NCI-H2081 treated with DMSO at 0.1 percent for 48 hours (cell line): ENCODE measurements at regions not wholly inside any gene's neighbourhood (a gene's known extent, or its start where the extent isn't known, plus 50 kb on each side); places are given as distances from the start of the nearest gene placed in this dataset.

Source experiments
- DNase-seq: peaks from one replicate; lab custom pipeline; 2025; lab: John Stamatoyannopoulos, UW

DNA sequence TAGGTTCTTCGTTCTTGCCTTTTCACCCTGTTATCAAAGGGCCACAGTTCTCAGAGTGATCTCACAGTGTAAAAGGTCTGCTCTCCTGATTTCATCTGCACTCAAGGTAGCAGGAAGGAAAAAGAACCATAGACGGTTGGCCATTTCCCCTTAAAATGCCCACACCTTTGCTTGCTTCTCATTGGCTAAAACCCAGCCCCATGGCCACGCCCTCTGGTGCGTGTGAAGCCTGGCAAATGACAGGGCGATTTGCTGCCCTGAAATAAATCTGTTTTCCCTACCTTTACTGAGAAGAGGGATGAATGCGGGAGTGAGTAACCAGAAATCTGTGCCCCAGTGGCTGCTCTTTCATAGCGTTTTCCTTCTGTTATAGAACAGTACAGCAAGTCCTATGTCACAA, 269.3 kb downstream of the POU4F1 start:
- DNase-seq = no peak

DNA sequence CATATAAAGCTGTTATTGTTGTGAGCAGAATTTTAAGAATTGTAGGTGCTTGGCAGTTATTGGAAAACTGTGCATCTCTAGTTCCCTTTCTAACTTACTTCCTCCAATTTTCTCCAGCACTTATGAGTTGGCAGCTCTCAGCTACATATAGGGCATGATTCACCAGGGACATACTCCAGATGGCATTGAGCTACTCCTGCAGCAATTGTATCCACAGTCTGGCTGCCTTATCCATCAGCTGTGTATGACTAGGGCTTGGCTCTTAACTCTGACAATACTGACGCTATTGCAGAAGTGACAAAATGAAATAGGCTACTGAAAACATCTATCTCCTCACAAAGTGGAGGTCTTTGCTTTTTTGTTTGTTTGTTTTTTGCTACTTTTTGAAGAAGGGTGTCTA, 276.7 kb downstream of the POU4F1 start:
- DNase-seq = no peak

DNA sequence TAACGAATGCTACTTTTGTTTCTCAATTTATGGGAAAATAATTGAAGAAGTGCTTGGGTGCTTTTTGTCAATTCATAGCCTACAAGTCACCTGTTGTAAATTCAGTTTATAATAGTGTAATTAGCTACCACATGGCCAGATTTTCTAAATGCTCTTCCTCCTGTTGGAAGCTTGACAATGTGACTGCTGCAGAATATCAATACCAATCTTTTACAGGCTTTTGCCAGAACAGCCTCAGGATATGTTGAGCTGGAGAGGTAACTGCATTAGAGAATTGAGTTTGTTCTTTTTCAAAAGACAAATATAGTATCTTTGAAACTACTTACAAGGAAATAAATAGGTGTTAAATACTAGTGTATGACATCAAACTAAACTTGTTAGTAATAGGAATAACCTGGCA, 277.8 kb downstream of the POU4F1 start:
- DNase-seq = no peak

DNA sequence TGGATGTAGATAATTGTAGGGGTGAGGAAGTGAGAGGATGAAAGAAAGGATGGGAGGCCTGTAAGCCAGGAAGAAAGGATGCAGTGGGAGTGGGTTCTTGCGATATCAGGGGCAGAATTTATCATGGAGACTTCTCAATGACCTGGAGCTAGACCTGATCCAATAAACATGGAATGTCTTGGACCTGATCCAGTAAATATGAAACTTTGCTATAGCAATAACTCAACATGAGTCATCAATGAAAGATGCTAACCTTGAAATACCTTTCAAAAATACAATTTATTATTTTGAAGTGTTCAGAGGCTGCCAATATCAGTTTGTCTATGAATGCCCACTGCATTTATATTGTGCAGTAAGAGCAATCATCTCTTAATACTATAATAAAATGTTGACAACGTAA, 279.5 kb downstream of the POU4F1 start:
- no peak for DNase-seq

DNA sequence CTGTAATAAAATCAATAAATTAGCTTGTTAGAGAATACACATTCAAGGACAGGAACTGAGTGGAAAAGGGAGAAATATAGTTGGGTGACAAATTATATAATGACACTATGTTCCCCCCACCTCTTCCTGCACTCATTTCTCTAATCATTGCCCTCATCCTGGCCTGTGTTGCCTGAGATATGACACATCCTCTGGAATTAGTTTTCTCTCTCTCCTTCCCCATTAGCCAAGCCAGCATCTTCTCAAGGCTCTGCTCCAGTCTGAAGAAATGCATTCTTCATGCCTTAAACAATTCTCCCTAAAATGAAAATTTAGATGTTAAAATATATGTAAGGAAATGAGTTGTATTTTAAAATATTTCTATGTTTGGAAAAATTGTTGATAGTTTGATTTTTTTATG, 280.3 kb downstream of the POU4F1 start:
- no peak for DNase-seq

DNA sequence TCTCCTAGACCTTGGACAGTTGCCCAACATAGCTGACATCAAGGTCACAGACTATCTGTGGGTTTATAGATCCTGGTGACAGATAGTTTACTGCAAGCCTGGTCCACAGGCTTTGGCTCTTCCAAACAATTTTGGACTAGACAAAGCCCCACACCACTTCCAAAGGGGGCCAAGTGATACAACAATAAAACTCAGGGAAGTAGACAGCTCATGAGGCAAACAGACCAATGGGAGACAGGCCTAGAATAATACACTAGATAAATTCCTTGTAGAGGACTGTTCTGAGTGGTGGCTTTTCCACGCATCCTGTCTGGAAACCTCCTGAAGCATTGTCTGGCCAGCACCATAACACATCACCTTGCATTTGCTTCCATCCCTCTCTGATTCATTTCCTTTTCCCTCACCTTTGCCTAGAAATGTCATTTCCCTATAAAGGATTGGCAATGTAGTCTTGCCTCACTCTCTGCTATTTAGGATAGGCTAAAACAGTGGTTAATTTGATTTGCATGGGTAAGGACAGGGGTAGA, 284.2 kb downstream of the POU4F1 start:
- DNase-seq = no peak

DNA sequence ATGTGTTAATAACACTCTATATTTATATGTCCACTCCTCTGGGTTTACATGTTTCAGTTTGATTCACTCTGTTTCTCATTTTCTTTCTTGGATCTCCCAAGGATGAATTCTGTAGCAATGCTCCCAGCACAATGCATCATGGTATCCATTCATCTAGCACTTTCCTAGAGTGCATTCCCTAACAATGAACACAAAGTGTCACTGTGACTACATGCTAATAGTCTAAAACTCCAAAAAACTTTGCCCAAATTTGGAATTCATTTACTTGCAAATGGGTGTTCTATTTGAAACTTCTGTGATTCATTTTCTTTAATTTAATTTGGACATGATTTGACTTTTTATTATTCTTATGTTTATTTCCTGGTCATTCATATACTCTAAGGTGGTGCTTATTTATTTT, 286.3 kb downstream of the POU4F1 start:
- no peak for DNase-seq

DNA sequence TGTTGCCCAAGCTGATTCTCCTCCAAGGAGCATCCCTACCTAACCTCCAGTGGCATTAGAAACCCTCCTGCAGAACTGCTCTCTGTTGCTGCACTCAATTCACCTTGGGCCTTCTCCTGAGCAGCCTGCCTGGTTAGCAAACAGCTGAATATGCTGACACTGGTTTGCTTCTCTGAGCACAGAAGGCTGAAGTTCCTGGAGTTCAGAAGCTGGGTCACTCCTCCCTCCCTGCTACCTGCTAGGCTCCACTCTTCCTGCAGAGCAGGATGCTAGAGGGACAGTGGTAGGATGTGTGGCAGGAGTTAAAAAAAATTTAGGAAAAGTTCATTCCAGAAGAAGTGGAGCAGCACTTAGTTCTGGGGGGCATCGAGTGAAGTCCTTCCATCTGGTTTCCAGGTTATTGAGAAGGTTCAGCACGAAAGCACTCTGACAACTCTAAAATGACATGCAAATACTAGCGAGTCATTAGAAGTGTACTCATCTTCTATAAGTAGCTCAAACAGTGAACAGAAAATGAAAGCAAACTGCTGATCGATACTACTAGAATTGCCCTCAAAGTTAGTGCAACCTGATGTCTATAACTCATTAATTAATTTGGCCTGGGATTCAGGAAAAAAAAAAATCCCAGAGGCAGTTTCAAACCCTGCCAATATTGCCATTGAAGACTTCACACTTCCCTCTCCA, 293.7 kb downstream of the POU4F1 start:
- DNase-seq = no peak

DNA sequence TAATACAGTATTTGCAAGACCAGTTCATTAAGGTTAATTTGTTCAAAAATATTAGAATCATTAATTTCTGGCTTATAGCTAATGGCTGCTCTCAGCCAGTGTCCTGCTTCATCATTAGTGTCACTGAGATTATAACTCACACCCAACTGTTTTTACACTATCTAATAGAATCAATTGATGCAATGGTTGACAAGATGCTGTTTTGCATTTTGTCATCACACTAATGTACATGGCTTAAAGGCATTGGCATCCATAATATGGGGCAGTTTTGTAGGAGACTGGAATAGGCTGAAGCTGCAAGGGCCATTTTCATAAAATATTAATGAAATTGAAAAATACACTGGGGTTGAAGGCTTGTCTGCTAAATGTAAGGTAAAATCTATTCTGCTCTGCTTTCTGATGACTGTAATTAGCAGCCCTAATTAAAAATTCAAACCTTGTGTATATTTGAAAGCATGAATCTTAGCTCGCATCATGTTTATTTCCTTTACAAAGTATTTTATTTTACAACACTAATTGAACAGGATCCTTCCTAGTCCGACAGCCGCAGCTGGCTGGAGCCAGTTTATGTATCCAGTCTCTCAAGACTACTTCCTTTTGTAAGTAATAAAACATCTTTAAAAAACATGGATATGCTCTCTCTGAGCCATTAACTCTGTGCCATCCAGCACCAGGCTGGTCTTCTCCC, 296.7 kb downstream of the POU4F1 start:
- no peak for DNase-seq

DNA sequence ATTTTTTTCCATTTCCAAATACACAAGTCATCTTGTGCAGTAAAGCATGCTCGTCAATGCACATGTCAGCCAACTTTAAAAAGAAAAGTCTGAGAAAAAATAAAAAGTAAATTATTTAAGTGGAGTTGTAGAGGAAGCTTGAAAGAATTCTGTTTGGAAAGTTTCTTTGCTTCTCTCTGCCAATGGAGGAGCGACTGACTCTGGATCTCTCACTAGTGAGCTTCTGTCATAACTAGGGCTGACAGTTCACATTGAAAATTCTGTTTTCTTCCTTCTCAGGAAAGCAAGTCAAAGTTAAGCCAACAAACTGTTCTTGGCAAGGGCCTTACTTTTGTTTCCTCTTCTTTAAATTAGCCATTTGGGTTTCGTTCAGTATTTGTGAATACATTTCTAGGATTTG, 298.2 kb downstream of the POU4F1 start:
- no peak for DNase-seq

DNA sequence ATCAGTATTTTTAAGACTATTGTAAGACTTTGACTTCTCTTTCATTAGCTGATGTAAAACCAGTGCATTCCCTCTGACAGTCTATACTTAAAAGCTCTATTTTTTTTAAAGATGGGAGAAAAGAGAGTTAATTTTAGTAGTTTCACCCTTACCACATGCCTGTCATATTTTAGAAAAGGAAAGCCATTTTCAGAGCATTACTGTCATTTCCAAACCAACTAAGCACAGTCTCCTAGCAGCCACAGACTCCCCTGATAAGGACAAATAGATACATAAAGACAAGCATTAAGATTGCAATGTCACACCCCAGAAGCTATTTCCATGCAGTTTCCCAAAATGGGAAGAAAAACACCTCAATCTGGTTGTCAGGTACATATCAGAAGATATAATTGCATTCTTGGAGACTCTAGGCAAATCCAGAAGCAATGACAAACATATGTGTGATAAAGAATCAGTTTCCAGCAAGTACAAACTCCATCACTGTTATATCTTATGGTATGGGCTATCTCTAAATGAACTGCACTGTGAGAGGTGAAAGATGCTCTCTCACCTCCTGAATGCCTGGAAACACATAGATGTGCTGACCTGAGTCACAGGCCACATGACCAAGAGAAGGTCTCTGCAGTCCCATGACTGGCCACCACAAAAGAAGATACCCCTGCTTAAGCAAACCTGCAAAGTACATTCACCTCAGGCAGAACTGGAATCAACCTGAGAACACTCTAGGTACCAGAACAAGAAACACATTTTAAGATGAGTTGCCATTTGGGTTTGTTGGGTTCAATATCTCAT, 303.3 kb downstream of the POU4F1 start:
- no peak for DNase-seq

DNA sequence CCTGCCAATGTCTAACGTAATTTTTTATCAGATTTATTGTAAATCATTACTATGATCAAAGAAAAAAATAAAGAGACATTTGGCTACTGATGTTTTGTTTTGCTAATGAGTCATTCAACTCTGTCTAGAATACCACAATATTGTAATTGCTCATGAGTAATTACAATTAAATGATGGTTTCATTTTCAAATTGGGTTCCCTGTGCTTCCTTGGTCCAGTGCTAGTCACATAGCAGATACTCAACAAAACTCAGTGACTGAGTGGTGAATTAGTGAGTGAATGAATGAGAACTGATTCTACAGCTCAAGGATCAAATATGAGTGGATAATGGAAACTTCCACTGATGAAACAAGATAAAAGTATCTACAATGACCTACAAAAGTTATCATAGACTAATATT, 304.7 kb downstream of the POU4F1 start:
- no peak for DNase-seq

DNA sequence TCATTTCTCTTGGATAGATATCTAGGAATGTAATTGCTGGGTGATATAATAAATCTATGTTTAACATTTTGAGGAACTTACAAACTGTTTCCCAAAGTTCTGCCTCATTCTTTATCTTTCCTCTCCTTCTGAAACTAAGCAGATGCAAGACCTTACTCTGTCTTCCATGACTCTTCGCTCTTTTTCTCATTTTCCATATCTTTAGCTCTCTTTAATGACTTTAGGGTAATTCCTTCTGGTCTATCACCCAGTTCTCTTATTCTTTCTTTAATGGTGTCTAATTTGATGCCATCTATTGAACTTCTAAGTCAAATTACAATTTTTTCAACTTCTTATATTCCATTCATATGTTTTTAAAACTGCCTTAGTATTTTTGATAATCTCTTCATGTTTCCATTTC, 316.6 kb downstream of the POU4F1 start:
- no peak for DNase-seq

DNA sequence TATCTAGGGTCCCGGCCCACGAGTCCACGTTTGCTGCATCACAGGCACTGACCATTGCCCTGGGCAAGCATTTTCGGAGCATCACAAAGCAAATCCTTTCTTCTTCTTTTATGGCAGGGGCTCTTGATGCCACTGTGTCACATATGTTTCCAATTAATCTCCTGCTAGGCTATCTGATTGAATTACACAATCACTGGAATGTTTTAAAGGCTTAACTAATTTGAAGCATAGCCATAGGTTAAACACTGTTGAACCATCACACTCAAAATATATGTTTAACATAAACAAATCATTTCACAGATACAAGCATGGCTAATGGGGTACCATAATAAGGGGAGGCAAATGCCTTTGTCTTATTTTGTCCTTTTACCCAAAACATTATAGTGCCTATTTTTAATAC, 338.3 kb downstream of the POU4F1 start:
- no peak for DNase-seq

DNA sequence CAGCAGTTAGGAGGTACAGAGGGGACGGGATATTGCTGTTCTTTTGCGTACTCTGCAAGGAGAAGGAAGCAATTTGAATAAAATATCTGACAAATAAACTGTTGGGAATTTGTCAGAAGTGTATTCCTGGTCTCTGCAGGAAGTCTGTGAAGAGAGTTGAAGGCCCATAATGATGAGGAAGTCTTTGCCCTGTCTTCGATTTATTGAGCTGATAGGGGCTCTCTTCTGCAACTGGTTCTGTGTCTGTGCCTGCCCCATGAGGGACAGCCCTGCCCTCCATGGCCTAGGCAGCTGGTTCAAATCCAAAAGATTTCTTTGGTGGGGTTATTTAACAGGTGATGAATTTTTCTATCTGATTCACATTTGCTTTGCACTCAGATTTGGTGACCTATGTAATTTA, 339.7 kb upstream of the EDNRB start:
- no peak for DNase-seq

DNA sequence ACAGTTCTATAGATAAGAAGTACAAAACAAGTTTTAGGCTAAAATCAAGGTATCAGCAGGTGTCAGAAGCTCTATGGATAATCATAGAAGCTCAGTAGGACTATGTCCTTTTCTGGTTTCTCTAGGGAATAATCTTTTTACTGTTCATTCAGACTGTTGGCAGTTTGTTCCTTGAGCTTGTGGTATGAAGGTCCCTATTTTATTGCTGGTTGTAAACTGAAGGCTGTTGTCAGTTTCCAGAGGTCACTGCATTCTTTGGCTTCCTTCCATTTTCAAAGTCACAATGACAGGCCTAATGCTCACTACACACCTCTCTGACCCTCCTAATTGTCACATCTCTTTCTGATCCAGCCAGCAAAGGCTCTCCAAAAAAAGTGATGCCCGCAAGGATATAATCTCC, 337.9 kb upstream of the EDNRB start:
- no peak for DNase-seq

DNA sequence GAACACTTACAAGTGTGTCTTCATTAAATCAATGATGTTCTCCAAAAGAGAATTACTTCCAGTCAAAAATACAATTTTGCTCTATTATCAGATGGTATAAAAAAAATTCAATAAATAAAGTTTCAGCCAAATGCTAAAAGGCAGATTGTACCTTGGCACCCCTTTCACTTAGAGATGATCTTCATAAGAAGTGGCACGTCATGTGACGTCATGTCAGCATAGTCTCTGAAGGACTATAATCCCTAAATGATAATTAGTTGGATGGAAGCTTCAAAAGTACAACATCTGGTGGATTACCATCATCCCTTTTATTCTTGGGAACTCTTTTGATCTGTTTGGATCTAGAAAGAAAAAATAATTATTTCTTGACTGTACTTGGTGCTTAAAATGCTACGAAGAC, 335.5 kb upstream of the EDNRB start:
- DNase-seq = no peak

DNA sequence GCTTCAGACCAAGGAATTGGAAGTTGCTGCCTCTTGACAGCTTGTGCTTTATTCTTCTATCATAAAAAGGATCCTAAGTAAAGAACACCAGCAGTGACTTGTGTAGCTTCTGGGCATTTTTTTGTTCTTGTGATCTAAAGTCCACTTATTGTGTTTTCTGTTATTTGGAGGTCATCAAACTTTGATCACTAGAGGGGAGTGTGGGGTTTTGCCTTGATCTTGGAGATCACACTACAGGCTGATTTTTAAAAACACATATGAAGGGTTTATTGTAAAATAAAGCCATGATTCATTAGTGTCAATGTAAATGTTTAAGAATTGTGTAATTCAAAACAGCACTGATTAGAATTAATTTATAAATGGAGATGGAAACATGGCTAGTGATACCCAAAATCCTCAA, 328.7 kb upstream of the EDNRB start:
- DNase-seq = no peak

DNA sequence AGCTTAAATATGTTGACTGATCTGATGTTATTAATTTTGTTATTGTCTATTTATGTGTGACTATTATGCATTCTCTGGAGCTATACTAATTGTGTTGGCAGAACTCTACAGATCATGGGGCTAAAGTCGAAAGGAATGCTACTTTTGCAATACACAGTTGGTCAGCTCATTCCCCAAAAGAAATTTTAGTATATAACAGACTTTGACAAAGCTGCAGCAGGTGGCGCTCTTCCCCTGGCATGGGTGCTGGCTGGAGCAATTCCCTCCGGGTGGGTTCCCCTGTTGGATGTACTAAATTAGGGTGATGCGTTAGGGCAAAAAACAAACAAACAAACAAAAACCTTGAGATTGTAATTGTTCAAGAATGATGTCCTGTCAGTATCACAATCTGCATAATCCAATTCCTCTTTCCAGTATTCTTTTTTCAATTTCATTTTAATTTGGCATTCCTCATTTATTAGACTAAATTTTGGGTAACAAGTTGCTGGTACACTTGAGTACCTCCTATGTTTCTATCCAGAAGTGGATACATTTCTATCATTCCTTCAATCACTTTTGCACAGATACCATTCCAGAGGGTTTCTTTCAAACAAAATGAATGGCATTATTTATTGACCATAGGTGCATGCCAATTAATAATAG, 322.8 kb upstream of the EDNRB start:
- no peak for DNase-seq

DNA sequence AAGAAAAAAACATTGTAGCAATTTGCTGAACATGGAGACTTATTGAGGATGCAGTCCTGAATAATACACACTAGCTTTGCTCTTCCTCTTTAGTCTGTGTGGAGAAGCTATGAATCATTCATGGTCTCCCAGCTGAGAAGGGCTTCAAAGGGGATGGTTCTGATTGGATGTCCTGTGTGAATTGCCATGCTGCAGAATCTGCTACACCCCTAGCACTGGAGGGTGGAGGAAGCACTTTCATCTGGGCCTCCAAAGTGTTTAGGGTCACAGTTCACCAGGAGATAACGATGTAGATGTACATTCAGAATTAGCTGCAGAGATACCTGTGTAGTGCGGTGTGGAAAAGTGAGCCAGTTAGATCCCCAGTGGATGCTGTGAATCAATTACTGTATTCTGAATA, 321.1 kb upstream of the EDNRB start:
- DNase-seq = no peak

DNA sequence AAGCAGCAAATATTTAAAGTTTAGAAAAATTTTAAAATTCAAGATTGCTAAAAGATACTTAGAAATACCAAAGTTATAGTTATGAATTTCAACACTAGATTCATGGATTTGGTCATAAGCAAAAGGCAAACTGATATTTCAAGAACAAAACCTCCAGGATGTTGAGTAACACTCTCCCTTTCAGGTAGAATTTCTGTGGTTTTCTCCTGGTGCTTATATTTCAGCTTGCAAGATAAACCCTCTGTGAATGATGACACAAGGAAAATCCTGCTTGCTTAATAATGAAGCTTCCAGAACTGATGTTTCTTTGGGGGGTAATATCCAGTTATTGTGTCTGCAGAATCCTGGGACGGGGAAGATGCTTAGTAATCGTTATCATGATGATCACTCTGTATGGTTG, 320.3 kb upstream of the EDNRB start:
- DNase-seq = no peak

DNA sequence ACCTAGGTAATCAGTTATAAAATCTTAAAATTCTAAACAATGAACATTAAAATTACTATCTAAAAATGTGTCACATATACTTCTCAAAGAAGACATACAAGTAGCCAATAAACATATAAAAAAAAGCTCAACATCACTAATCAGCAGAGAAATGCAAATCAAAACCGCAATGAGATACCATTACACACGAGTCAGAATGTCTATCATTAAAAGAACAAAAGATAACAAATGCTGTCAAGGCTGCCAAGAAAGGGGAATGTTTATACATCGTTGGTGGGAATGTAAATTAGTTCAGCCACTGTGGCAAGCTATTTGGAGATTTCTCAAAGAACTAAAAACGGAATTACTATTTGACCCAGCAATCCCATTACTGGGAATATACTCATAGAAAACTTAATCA, 310.3 kb upstream of the EDNRB start:
- no peak for DNase-seq

DNA sequence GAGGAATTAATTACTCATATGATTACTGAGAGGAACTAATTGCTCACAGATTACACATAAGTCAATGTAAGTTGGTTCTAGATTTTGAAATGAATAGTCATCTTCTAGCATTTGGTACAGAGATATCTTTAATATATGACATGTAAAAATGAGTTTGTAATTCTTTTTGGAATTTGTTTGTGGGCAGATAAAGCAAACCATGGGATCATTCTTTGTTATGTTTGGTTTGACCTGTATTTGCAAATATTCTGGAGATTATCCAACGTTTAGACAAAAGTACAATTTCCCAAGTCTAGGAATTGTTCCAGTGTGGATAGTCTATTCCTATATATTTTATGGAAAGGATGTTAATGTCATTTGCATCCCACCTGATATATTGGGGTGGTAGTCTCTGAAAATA, 309.6 kb upstream of the EDNRB start:
- no peak for DNase-seq
